CD4-positive, alpha-beta T cell treated with Interleukin-4 for 4 hours (primary cell): ENCODE measurements at regions not wholly inside any gene's neighbourhood (a gene's known extent, or its start where the extent isn't known, plus 50 kb on each side); places are given as distances from the start of the nearest gene placed in this dataset.

ENCODE experiments used
- DNase-seq: peaks from one replicate; pipeline ENCODE4 v3.0.0-alpha.2; 2020

DNA sequence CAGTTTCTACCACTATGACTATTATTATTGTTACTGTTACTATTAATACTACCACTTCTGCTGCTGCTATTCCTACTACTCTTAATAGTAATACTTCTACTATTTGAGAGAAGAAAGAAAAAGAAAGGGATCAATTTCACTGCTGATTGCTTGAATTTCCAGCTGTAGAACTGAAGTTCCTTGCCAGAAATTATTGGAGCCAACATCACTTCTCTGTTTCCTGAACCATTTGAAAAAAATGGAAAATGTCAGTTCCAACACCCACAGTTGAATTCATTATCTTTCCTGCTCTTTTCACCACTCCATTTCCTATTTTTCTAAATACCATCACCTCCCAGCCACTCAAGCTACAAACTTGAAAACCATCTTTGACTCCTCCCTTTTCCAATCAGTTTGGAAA lies 54.1 kb upstream of the PIK3C2G start:
- no peak for DNase-seq

DNA sequence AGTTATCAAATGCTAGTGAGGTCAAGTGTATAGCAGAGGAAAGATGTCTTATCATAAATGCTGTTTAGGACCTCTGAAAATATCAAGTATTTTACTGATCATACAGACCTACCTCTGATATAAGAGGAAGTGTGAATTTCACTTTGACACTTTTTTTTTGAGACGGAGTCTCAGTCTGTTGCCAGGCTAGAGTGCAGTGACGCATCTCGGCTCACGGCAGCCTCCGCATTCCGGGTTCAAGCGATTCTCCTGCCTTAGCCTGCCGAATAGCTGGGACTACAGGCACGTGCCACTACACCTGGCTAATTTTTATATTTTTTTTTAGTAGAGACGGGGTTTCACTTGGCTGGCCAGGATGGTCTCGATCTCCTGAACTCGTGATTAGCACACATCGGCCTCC lies 55.1 kb upstream of the PIK3C2G start:
- no peak for DNase-seq

DNA sequence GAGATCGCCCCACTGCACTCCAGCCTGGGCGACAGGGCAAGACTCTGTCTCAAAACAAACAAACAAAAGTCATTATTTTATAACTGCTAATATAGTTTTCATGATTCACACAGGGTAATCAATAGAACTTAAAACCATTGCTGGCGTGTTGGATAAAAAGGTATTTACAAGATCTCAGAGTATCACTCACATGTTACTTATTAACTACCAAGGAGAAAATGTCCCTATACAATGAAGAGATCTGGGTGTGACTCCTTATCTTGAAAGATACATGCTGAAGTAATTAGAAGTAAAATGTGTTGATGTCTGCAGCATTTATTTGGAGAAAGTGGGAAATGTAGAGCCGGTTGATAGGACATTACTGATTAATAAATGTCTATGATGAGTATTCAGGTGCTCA lies 57.3 kb upstream of the PIK3C2G start:
- no peak for DNase-seq

DNA sequence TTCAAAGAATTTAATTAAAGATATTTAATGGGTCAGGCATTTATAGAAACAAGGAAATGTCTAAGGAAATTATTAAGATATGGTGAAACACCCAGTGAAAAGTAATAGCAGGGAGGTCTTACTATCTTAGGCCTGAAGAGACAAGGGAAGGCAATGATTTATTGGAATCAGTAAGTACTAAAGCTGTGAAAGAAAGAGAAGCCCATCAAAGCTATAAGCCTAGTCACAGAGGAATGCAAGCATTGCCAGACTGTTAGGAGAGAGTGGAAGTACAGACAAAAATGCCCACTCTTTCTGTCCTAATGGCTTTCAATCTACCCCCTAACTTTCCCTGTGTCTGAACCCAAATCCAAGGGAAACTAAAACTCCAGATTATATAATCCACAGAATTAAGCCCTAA lies 69.2 kb upstream of the PIK3C2G start:
- no peak for DNase-seq

DNA sequence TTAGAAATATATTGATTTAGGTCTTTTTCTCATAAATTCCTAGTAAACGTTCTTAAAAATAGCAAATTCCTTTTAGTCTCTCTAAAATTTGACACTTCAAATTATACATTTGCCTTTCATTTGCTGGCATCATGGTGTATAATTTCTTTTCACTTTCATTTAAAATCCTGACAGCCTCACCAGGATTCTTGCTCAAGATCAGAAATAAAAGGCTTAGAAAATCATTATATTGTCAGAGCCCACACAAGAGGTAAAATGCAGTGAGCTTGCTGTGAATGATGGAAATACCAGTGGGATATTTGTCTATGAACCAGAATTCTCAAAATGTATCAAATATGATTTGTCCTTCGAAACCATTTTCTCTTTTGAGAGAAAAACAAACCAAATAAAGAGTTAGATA lies 78.2 kb upstream of the PIK3C2G start:
- no peak for DNase-seq

DNA sequence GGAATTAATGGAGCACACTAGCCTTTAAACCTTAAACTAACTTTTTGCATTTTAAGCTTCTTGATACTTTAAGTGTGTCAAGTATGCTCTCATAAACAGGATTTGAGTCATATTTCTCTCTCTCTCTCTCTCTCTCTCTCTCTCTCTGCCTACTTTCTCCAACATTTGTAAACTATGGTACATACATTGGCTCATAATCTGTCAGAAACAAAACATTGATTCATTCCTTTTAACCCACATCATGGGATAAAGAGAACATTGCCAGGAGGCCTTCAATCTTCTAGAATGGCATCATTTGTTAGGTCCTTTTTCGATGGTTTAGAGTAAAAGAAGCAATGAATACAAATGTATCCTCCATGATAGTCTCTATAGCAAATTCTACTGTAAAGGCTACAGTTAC lies 81.6 kb upstream of the RERGL start:
- DNase-seq, result no peak

DNA sequence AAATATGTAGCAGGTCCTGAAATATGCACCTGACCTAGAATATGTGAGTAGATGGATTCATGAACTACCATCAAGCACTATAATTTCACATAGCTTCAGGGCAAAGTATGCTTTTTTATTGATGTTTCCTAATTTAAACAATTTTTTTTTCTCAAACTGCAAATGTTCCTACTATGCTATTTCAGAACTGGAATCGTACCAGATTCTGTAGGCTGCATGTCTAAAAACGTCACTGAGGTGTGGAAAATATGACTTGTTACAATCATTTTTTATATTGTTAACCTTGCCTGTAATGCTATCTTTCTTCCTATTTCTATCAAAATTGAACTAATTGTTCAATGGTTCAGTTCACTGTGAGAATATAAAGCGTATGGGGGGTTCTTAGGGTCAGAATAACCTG lies 78.0 kb upstream of the RERGL start:
- no peak for DNase-seq

DNA sequence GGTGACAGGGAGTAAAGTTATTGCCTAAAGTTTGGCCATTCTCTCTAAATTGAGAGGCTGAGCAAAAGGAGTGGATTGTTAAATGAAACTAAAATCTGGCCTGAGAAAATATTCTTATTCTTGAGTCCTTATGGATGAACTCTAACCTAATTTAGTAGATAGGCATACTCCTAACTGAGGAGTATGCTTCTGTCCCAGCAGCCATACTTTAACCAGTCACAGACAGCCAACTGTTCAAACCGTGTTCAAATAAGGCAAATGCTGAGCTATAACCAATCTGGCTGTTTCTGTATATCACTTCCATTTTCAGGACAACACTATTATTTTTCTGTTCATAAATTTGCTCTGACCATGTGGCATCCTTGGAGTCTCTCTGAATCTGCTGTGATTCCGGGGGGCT lies 75.9 kb upstream of the RERGL start:
- no peak for DNase-seq

DNA sequence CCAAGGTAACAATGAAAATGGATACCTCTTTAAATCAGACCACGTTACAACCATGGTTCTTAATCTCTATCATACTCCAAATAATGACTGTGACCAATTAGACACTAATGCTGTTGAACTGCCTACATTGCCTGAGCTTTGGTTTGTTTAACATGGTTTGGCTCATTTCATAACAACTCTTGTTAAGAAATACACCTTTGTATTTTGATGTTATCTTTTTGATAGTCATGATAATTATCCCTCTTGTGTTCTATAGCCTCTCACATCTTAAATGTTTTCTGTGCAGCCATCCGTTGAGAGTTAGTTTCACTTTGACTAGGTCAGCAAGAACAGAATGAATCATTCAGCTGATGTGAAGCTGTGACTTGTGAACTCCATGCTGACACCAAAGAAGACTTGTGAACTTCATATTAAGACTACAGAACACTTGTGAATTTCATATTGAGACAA lies 75.5 kb upstream of the RERGL start:
- DNase-seq, result peak; percentile 27

DNA sequence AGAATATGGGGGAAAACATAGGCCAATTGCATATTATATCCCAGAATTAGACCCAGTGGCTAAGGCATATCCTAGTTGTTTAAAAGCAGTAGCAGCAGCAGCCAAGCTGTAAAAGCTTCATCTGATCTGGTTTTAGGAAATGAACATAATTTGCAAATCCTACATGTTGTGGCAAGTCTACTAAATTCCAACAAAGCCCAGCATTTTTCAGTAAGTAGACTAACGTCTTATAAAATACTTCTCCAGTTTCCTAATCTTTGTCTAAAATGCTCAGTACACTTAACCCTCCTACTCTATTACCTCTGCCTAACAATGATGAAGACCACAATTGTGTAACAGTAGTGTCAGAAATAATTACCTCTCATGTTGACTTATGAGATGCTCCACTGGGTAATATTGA lies 70.9 kb upstream of the RERGL start:
- no peak for DNase-seq

DNA sequence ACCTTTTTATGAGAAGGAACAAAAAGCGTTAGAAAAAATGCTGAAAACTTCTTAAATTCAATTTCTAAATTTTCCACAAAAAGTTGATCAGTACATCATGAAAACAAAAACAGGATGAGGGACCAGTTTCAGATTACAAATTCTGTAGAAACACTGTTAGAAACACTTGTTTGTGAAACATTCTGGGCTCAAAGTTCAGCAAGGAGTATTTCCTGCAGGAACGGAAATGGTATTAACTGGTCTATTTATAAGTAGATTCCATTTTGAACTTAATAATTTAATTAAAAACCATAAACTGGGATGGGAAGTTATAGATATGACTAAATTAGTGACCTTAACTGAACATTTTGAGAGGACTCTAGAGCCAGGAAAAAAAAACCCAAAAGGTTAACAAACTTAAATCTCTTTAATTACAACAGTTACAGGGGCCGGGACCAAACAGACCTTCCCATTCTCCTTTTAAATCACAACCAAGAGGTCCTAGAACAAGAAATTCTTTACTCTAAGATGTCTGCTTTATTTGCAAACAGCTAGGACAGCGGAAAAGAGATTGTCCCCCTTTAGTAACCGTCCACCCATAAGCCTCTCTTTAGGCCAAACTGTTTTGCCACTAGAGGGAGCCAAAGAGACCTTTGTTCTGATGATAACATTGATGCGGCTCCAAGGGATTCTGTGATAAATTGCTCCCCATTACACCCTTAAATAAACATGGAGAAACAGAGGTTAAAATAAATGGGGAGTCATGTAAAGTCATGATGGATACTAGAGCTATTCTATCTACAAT lies 69.0 kb upstream of the RERGL start:
- peak; percentile 53 for DNase-seq

DNA sequence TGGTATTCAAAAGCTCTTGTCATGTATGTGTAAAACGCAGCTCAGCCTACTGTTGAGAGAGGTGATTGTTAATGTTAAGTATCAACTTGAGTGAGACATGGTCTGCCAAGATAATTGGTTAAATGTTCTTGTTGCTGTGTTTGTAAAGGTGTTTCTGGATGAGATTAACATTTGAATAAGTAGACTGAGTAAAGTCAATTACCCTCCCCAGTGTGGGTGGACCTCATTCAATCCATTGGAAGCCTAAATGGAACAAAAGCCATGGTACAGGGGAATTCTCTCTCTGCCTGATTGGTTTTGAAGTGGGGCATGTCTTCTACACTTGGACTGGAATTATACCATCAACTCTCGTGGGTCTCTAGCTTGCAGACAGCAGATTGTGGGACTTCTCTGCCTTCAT lies 63.8 kb upstream of the RERGL start:
- no peak for DNase-seq

DNA sequence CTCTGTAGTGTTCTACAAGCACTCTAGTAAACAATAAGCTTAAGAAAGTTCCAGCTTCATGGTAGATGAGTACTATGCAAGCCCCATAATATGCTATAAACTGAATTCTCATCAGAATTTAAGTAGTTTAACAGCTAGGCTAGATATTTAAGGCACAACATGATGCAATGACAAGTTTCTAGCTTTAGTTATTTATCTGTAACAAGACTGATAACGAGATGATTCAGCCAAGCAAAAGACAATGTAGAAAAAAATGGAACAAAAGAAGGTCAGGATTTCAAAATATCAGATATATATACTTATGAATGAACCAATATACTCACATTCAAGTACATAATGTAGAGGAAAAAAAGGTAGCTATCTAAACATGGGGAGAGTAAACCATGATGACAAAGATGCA lies 61.0 kb upstream of the RERGL start:
- no peak for DNase-seq

DNA sequence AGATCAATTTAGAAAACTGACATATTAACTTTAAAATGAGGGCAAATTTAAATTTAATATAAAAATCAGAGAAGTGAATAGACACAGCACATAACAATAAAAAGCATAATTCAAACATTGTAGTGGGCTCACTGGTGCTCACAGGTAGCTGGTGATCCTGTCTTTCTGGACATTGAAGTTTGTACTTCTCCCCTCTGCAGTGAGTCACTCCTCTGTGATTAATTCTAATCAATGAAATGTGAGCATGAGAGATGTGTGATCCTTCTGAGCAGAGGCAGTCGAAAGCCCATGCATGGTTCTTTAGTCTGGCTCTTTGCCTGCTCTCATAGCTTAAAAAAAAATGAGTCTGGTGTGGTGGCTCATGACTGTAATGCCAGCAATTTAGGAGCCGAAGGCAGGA lies 59.0 kb upstream of the RERGL start:
- no peak for DNase-seq

DNA sequence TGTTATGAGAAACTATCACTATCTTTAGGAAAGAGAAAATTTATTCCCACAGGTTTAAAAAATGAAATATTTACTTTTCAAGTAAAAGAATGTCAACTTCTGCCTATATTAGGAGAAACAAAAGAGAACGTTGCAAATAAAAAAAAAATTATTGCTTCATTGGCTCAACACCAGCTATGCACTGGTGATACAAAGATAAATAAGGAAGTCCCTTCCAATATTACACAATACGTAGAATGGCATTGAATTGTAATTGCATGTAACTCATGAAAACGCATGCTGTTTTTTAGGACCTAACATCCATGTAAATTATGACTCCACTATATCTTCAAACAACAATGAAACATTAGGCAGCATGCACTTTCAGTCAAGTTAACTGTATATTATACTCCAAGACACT lies 56.4 kb upstream of the RERGL start:
- no peak for DNase-seq

DNA sequence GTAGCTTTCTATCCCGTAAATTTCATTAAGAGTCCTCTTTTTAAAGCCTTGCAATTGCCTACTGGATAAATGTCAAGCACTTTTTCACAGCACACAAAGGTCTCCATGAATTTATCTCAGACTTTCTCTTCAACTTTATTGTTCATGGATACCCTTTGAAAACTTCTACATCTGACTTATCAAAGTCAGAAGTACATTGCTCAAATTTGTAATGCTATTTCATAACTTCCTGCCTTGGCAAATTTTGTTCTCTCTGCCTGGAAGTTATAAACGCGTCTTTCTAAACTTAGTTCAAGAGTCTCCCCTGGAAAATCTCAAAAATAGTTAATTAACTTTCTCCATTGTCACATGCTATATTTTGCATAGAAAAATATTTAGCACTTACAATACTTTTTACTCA lies 55.9 kb upstream of the RERGL start:
- no peak for DNase-seq

DNA sequence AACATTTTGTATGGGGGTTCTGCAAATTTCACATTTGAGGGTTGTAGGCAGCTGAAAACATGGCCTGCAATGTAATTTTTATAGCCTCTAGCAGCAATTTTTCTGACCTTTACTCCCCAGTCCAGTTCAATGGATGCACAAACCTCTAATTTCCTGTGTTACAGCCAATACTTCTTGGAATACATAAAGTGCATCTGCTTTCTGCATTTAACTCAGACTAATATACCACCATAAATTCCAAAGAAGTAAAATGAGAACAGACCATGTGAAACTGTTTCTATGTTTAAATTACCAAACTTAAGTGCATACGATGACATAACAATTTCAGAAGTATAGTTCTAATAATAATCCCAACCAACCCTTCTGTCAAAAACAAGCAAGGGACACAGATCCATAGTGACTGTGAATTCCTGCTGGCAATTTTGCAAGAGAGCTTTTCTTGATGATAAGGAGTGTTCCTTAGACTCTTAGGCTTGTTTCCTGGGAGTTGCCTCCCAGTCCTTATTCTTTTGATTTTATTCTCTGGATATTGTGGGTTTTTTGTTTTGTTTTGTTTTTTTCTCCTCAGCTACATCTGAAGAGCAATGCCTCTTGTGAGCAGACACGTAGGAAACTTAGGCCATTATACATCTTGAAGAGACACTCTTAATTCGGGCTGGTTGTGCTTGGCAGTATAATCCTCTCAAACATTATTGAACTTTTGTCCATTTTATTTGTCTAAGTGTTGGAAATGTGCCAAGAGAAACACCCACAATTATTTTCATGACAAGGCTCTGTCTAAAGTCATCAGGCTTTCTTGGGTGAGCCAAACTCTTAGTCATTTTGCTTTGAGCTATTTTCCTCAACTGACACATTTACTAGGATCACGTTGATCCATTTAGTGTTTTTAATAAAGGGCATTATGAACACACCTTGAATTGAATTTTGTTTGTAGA lies 51.3 kb upstream of the RERGL start:
- DNase-seq, result no peak

DNA sequence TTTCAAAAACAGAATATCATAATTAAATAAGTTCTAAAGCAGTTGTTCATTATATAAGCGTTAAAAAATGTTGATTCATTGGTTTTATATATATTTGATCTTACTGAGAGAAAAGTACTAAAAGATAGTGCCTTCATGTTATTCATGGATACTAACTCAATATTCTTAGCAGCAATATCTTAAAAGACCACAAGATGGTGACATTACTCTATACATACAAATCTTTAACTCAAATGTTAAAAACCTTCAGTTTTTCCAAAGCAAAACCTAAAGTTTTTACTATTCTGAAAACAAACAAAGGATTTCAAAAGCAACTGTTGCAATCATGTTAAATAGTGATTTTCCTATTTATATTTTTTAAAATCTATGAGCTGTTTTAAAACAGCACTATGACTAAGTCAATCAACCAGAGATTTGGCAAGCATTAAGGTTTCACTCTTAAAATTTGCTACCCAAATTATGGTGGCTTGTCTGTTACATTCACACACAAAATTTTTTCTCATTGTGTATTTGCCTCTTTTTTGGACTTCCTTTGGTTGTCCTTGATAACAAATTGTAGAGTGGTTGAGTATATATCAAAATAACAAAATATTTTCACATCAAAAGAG lies 50.1 kb upstream of the RERGL start:
- DNase-seq, result peak; percentile 1
